ENCODE measurements at regions not wholly inside any gene's neighbourhood (a gene's known extent, or its start where the extent isn't known, plus 50 kb on each side); places are given as distances from the start of the nearest gene placed in this dataset.

GRCh38 chr2:14126846-14127245 lies 505.7 kb upstream of the LRATD1 start:
- Histone ChIP-seq H3K27me3 (ENCODE audit: control insufficient read depth, low read length) (no peaks in the 10 kb centered on the region), H4K20me1 (ENCODE audit: control insufficient read depth, insufficient read depth, low read depth, low read length) (no peaks in the 10 kb centered on the region), H3F3A (ENCODE audit: control insufficient read depth, insufficient read depth) (no peaks in the 10 kb centered on the region), H3K9me2 (replicated peaks; ENCODE audit: control insufficient read depth, low read length) (no peaks in the 10 kb centered on the region), H3K4me1 (ENCODE audit: control insufficient read depth, low read length) (no peaks in the 10 kb centered on the region), H3K27ac (ENCODE audit: low read depth, low read length) (no peak overlapping the region), H3K79me2 (ENCODE audit: control insufficient read depth, low read length) (no peaks in the 10 kb centered on the region), H3K4me2 (ENCODE audit: low read length) (no peak overlapping the region), H3K36me3 (ENCODE audit: control insufficient read depth, low read length) (no peaks in the 10 kb centered on the region), H3K4me3 (ENCODE audit: low read length) (no peak overlapping the region), H3K9me3 (ENCODE audit: control insufficient read depth, insufficient read depth, low read length) (no peaks in the 10 kb centered on the region)
- TF ChIP-seq CTCF (IDR thresholded peaks at IDR 0.05; ENCODE audit: low read depth, low read length, poor library complexity, severe bottlenecking) (no peak), EZH2phosphoT487 (IDR thresholded peaks at IDR 0.05; ENCODE audit: borderline replicate concordance, low read length) (no peak)

- Histone ChIP-seq H3K27ac (ENCODE audit: low read depth, low read length) (no peak overlapping the region), H3K9me3 (ENCODE audit: control insufficient read depth, insufficient read depth, low read length) (no peaks in the 10 kb centered on the region), H3K4me3 (ENCODE audit: low read length) (no peak overlapping the region), H4K20me1 (ENCODE audit: control insufficient read depth, insufficient read depth, low read depth, low read length) (no peaks in the 10 kb centered on the region), H3K4me2 (ENCODE audit: low read length) (no peak overlapping the region), H3K4me1 (ENCODE audit: control insufficient read depth, low read length) (no peaks in the 10 kb centered on the region), H3K9me2 (replicated peaks; ENCODE audit: control insufficient read depth, low read length) (no peaks in the 10 kb centered on the region), H3F3A (ENCODE audit: control insufficient read depth, insufficient read depth) (no peaks in the 10 kb centered on the region), H3K27me3 (ENCODE audit: control insufficient read depth, low read length) (no peaks in the 10 kb centered on the region), H3K79me2 (ENCODE audit: control insufficient read depth, low read length) (no peaks in the 10 kb centered on the region), H3K36me3 (ENCODE audit: control insufficient read depth, low read length) (no peaks in the 10 kb centered on the region)
- no peak for TF ChIP-seq CTCF (IDR thresholded peaks at IDR 0.05; ENCODE audit: low read depth, low read length, poor library complexity, severe bottlenecking)
- no peak for TF ChIP-seq EZH2phosphoT487 (IDR thresholded peaks at IDR 0.05; ENCODE audit: borderline replicate concordance, low read length)
These were observed 504.8 kb upstream of the LRATD1 start for GRCh38 chr2:14127765-14128164.

- TF ChIP-seq CTCF (IDR thresholded peaks at IDR 0.05; ENCODE audit: low read depth, low read length, poor library complexity, severe bottlenecking) (no peak), EZH2phosphoT487 (IDR thresholded peaks at IDR 0.05; ENCODE audit: borderline replicate concordance, low read length) (no peak)
- Histone ChIP-seq H3K27me3 (ENCODE audit: control insufficient read depth, low read length) (no peaks in the 10 kb centered on the region), H3K4me1 (ENCODE audit: control insufficient read depth, low read length) (no peaks in the 10 kb centered on the region)
These were observed 500.1 kb upstream of the LRATD1 start for GRCh38 chr2:14132386-14132785.

GRCh38 chr2:14134771-14135170 lies 497.7 kb upstream of the LRATD1 start:
- H3K36me3 ChIP-seq (ENCODE audit: control insufficient read depth, low read length): no peaks in the 10 kb centered on the region
- TF ChIP-seq CTCF (IDR thresholded peaks at IDR 0.05; ENCODE audit: low read depth, low read length, poor library complexity, severe bottlenecking) (no peak), EZH2phosphoT487 (IDR thresholded peaks at IDR 0.05; ENCODE audit: borderline replicate concordance, low read length) (no peak)
- H4K20me1 ChIP-seq (ENCODE audit: control insufficient read depth, insufficient read depth, low read depth, low read length): no peaks in the 10 kb centered on the region
- H3F3A ChIP-seq (ENCODE audit: control insufficient read depth, insufficient read depth): no peaks in the 10 kb centered on the region
- H3K27ac ChIP-seq (ENCODE audit: low read depth, low read length): no peak overlapping the region
- H3K79me2 ChIP-seq (ENCODE audit: control insufficient read depth, low read length): no peaks in the 10 kb centered on the region
- no peak overlapping the region for H3K4me2 ChIP-seq (ENCODE audit: low read length)
- no peaks in the 10 kb centered on the region for H3K9me2 ChIP-seq (replicated peaks; ENCODE audit: control insufficient read depth, low read length)
- H3K27me3 ChIP-seq (ENCODE audit: control insufficient read depth, low read length): no peaks in the 10 kb centered on the region
- no peak overlapping the region for H3K4me3 ChIP-seq (ENCODE audit: low read length)
- H3K9me3 ChIP-seq (ENCODE audit: control insufficient read depth, insufficient read depth, low read length): no peaks in the 10 kb centered on the region
- H3K4me1 ChIP-seq (ENCODE audit: control insufficient read depth, low read length): no peaks in the 10 kb centered on the region

More at GRCh38 chr2:14132386-14132785, 500.1 kb upstream of the LRATD1 start:
- Histone ChIP-seq H3F3A (ENCODE audit: control insufficient read depth, insufficient read depth) (no peaks in the 10 kb centered on the region), H4K20me1 (ENCODE audit: control insufficient read depth, insufficient read depth, low read depth, low read length) (no peaks in the 10 kb centered on the region), H3K4me3 (ENCODE audit: low read length) (no peak overlapping the region), H3K4me2 (ENCODE audit: low read length) (no peak overlapping the region), H3K27ac (ENCODE audit: low read depth, low read length) (no peak overlapping the region), H3K9me3 (ENCODE audit: control insufficient read depth, insufficient read depth, low read length) (no peaks in the 10 kb centered on the region), H3K36me3 (ENCODE audit: control insufficient read depth, low read length) (no peaks in the 10 kb centered on the region), H3K9me2 (replicated peaks; ENCODE audit: control insufficient read depth, low read length) (no peaks in the 10 kb centered on the region), H3K79me2 (ENCODE audit: control insufficient read depth, low read length) (no peaks in the 10 kb centered on the region)

Data from DOHH2 (cell line).